HT-29 (cell line): ENCODE measurements at regions not wholly inside any gene's neighbourhood (a gene's known extent, or its start where the extent isn't known, plus 50 kb on each side); places are given as distances from the start of the nearest gene placed in this dataset. TPM values are rescaled to one million over a fixed set of nuclear protein-coding genes. Genes with fewer than 3 reads are reported as not detected.
"Not testable (repeated sequence)": the region's sequence is repeated elsewhere in the genome, so short reads cannot be mapped to it uniquely, and the experiment has no call there.

ENCODE experiments used
- DNase-seq: peaks from one replicate; pipeline ENCODE4 v3.0.0-alpha.2; 2015; ENCODE audit warnings: low spot score
- small RNA-seq: library from RNA; depleted of rRNA; stranded (forward); fragments of <200 nt; gene quantifications from one replicate; pipeline ENCODE3, GENCODE V24; 2014

DNA sequence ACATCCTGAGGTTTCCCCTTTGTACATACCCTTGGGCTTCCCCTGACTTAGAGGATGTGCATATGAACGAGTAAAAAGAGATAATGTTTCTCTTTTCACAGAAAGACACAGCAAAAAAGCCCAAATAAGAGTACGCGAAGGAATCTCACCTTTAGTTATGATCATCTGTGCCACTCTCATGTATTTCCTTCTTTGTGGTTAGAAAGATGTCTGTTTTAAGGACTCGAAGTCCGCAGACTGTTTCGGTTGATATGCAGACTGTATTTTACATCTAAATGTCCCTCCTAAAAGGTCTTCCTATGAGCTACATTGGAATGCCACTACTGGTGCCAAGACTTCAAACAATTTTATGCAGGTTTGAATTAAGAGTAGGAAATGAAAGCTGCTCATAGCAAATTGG, 102.3 kb upstream of the GOT2 start:
- DNase-seq = no peak

- DNase-seq = no peak
Observed at GRCh38 chr16:58832386-58832895, 98.3 kb upstream of the GOT2 start.

GRCh38 chr16:58831386-58831785, 97.3 kb upstream of the GOT2 start:
- DNase-seq = no peak

DNA sequence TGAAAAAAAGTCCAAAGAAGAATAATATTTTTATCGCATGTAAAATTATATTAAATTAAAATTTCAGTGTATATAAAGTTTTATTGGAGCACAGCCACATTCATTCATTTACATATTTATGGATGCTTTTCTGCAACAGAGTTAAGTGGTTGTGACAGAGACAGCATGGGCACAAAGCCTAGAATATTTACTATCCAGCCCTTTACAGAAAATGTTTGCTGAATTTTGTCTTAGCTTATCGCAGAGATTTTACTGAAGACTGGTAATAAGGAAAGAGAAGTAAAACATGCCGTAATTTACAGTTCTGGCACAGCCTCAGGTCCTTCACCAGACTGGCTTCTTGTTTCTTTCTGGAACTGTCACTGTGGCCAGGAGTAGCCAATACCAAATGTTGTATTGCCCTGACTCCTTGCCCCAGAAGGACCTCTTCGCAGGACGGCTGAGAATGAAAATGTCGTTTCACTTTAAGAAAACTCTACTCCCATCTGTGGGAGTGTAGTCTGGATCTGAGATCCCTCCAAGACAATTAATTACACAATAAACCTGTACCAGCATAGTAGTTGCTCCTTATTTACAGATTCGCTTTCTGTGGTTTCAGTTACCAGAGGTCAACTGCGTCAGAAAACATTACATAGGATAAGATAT, 94.9 kb upstream of the GOT2 start:
- no peak for DNase-seq

DNA sequence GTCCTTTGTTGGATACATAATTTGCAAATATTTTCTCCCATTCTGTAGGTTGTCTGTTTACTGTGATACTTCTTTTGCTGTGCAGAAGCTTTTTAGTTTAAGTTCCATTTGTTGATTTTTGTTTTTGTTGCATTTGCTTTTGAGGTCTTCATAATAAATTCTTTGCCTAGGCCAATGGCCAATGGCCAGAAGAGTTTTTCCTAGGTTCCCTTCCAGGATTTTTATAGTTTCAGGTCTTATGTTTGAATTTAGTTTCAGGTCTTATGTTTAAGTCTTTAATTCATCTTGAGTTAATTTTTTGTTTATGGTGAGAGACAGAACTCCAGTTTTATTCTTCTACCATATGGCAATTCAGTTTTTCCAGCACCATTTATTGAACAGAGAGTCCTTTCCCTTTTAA, 90.1 kb upstream of the GOT2 start:
- DNase-seq = no peak

DNA sequence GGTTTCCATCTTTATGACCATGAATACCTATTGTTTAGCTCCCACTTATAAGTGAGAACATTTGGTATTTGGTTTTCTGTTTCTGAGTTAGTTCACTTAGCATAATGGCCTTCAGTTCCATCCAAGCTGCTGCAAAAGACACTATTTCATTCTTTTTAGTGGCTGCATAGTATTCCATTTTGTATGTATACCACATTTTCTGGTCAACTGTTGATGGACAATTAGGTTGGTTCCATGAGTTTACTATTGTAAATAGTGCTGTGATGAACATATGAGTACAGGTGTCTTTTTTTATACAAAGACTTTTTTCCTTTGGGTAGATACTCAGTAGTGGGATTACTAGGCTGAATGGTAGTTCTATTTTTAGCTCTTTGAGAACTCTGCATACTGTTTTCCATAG, 87.8 kb upstream of the GOT2 start:
- no peak for DNase-seq

- no peak for DNase-seq
Observed at GRCh38 chr16:58820411-58820810, 86.3 kb upstream of the GOT2 start.

GRCh38 chr16:58815181-58815888, 81.2 kb upstream of the GOT2 start:
- DNase-seq = no peak

DNA sequence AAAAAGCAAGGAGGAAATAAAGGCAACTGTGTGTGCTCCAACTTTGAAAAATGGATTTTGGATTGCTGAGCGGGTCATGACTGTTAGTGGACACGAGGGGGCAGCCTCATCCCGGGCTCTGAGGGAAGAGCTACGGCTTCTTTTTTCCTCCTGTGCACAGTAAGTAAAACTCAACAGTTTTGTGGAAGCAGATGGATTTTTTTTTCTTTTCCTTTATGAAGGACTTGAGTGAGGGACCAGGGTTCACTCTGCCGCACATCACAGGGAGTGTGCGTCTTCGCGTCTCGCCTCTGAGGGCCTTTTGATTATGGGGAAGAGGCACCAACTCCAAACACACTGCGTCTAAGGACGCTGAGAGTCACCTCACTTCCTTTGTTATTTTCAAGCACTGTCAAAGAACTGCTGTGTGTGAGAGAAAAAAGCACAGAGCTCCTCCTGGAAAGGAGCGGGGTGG, 80.3 kb upstream of the GOT2 start:
- DNase-seq = peak; percentile 46

DNA sequence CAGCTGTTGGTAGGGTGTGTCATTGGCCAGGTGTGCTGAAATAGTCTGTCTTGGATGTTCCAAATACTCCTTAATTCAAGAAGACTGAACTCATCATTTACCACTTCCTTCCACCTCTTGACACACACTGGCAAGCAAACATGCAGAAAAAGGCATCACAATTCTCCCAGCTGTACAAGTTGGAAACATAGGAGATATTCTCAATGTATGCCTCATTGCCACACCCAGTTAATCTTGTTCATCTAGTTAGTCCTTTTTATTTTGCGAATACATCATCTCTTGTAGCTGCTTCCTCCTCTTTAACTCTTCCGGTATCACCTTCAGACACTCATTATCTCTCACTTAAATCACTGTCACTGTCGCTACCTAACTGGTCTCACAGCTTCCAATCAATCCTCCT, 75.1 kb upstream of the GOT2 start:
- DNase-seq = no peak

DNA sequence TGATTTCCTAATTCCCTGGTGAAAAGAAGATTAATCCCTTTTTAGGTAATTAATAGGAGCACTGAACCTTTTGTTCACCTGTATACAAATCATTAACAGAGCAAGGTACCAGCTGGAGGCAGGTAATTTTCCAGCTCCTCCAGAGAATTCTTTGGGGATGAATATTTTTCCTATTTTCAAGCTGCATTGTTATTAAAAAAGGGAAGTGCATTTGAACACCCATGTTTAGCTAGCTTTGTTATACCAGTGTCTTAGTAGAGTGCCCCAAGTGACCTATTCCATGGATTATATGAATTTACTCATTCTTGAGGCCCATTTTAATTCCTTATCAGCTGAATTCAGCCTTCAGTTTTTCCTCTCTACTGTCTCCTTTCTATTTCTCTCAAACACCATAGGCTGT, 73.2 kb upstream of the GOT2 start:
- DNase-seq = no peak

GRCh38 chr16:58801838-58802237, 67.7 kb upstream of the GOT2 start:
- DNase-seq = no peak

GRCh38 chr16:58797137-58797801, 63.2 kb upstream of the GOT2 start:
- no peak for DNase-seq

GRCh38 chr16:58793366-58793765, 59.2 kb upstream of the GOT2 start:
- DNase-seq = no peak

GRCh38 chr16:58792188-58792587, 58.1 kb upstream of the GOT2 start:
- DNase-seq = no peak

DNA sequence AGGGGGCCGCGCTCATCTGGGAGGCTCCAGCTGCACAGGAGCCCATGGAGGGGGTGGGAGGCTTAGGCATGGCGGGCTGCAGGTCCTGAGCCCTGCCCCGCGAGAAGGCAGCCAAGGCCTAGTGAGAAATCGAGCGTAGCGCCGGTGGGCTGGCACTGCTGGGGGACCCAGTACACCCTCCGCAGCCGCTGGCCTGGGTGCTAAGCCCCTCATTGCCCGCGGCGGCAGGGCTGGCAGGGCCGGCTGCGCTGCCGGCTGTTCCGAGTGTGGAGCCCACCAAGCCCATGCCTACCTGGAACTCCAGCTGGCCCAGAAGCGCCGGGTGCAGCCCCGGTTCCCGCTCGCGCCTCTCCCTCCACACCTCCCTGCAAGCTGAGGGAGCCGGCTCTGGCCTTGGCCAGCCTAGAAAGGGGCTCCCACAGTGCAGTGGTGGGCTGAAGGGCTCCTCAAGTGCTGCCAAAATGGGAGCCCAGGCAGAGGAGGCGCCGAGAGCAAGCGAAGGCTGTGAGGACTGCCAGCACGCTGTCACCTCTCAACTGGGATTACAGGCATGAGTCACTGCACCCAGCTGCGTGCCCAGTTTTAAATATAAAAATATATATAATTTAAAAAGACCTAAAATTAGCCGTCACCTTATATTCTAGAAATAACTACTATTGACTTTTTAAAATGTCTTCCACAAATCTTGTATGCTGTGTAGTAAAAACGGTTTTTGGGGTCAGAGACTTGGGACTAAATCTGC, 56.9 kb upstream of the GOT2 start:
- DNase-seq = not testable (repeated sequence)

- no peak for DNase-seq
Observed at GRCh38 chr16:58789351-58789750, 55.2 kb upstream of the GOT2 start.

Small RNAs in the stretch of these regions (small RNA-seq; reads per million reads assigned to genes)
- gene AC018554.2 = not detected
- not detected for gene AC092121.1
- gene RF00017 = not detected
- gene RNU4-58P = 2.9 reads per million, percentile 74 among the genes with 10 or more reads in this experiment
- not detected for gene RPS27P27
